ENCODE measurements at regions not wholly inside any gene's neighbourhood (a gene's known extent, or its start where the extent isn't known, plus 50 kb on each side); places are given as distances from the start of the nearest gene placed in this dataset.

DNA sequence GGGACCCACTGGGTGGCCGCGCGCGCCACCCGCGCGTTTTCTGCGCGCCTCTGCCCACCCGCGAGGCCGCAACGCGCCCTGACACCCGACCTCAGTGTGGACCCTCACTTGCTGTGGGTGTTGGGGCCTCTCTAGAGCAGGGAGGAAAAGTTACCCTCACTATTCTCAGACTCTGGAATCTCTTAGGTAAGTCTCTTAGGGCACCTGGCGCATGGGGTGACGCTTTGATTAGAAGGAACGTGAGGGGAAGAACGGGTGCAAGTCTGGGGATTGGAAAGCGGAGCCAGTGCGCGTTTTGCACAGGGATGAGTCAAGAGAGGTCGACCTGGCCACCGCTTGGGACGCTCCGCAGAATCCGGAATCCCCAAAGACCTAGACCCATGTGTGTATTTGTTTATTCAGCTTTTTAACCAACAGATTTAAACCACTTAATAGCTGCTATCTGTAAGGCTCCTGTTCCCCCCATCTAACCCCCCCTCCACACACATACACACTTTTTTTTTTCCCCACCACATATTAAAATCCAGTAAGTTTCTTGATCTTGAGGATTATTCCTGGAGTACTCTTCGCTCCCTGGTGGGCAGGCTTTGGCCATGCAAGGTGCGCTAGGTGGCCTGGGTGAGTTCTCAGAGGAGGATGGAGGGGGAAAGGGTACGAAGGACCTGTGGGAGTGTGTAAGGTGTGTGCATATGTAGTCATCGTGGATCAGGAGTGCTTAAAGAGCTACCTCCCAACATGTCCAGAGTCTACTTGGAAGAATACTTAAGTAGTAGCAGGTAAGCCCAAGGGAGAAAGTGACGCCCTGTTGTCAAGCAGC lies 169.1 kb upstream of the PPP1R3A start:
- no peak for TF ChIP-seq CTCF (IDR thresholded peaks at IDR 0.05; ENCODE audit: low read depth, low read length)
- in situ Hi-C loops (cut with HindIII; ENCODE audit: low sequenced_read_pairs): no loop called here
- H3K4me3 ChIP-seq (ENCODE audit: low read depth, low read length): peak overlapping the region; percentile 9
- no peak for DNase-seq (ENCODE audit: low read depth, low spot score)

GRCh38 chr7:114086914-114087652 lies 168.3 kb upstream of the PPP1R3A start:
- peak; percentile 45 for DNase-seq (ENCODE audit: low read depth, low spot score)
- TF ChIP-seq CTCF (IDR thresholded peaks at IDR 0.05; ENCODE audit: low read depth, low read length): no peak
- in situ Hi-C loops (cut with HindIII; ENCODE audit: low sequenced_read_pairs): no loop called here
- peak overlapping the region; percentile 79 for H3K4me3 ChIP-seq (ENCODE audit: low read depth, low read length)

GRCh38 chr7:114086537-114086913 lies 167.7 kb upstream of the PPP1R3A start:
- no peak for TF ChIP-seq CTCF (IDR thresholded peaks at IDR 0.05; ENCODE audit: low read depth, low read length)
- in situ Hi-C loops (cut with HindIII; ENCODE audit: low sequenced_read_pairs): no loop called here
- DNase-seq (ENCODE audit: low read depth, low spot score): peak; percentile 20
- H3K4me3 ChIP-seq (ENCODE audit: low read depth, low read length): peak overlapping the region; percentile 79

GRCh38 chr7:114085592-114086501 lies 167.0 kb upstream of the PPP1R3A start:
- no peak for TF ChIP-seq CTCF (IDR thresholded peaks at IDR 0.05; ENCODE audit: low read depth, low read length)
- peak overlapping the region; percentile 79 for H3K4me3 ChIP-seq (ENCODE audit: low read depth, low read length)
- in situ Hi-C loops (cut with HindIII; ENCODE audit: low sequenced_read_pairs): no loop called here
- DNase-seq (ENCODE audit: low read depth, low spot score): peak; percentile 87

DNA sequence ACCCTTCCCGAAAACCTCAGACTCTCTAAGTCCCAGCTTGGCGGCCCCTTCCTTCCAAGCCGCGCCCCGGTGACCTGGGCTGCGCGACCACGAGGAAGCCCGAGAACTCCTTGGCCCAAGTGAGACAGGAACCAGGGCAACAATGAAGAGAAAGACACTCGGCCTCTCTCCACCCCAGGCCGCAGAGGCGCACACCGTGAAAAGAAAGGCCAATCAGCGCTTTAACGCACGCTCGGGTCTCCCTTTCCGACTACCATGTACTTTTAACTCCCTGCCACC lies 166.4 kb upstream of the PPP1R3A start:
- in situ Hi-C loops (cut with HindIII; ENCODE audit: low sequenced_read_pairs): no loop called here
- no peak for TF ChIP-seq CTCF (IDR thresholded peaks at IDR 0.05; ENCODE audit: low read depth, low read length)
- H3K4me3 ChIP-seq (ENCODE audit: low read depth, low read length): peak overlapping the region; percentile 79
- no peak for DNase-seq (ENCODE audit: low read depth, low spot score)
